GM12878 (cell line): ENCODE measurements at regions not wholly inside any gene's neighbourhood (a gene's known extent, or its start where the extent isn't known, plus 50 kb on each side); places are given as distances from the start of the nearest gene placed in this dataset.
"Not testable (repeated sequence)": the region's sequence is repeated elsewhere in the genome, so short reads cannot be mapped to it uniquely, and the experiment has no call there.

ENCODE experiments used
- ATAC-seq: fragments of 200-7000 bp; cut with Tn5 transposase; 3 replicates; pipeline ENCODE4 v1.9.1; 2020; ENCODE audit warnings: mild to moderate bottlenecking, moderate library complexity
- BruUV-seq: library from RNA; stranded (reverse); fragments of 400-500 nt; replicated peaks from 2 replicates; lab custom pipeline; 2021; lab: Mats Ljungman, UMichigan
- CTCF ChIA-PET: fragments of 300-600 bp; sonication (Branson Sonifier 250); formaldehyde crosslinking; extraction: SDS; loops from one replicate; lab custom pipeline; 2021; ENCODE audit warnings: inconsistent platforms; lab: Yijun Ruan, JAX
- POLR2A ChIA-PET: fragments of 350-600 bp; formaldehyde crosslinking; extraction: SDS; loops from one replicate; lab custom pipeline; 2021; ENCODE audit warnings: inconsistent platforms; lab: Charles Lee
- RAD21 ChIA-PET: fragments of 300-600 bp; sonication (Branson Sonifier 250); formaldehyde crosslinking; loops from one replicate; lab custom pipeline; 2023; ENCODE audit warnings: antibody characterized with exemption; ENCODE audit not compliant: unreplicated experiment; lab: Charles Lee
- SMC1A ChIA-PET: fragments of 300-600 bp; sonication (Branson Sonifier 250); formaldehyde crosslinking; loops from one replicate; lab custom pipeline; 2023; ENCODE audit not compliant: unreplicated experiment, uncharacterized antibody; lab: Charles Lee
- DNase-seq: peaks from one replicate; pipeline ENCODE4 v3.0.0-alpha.2; 2011; ENCODE audit warnings: low read depth, low spot score
- FAIRE-seq: peaks from 3 replicates; lab custom pipeline; 2011; peaks lifted over from hg19 to GRCh38; lab: Jason Lieb, UNC
- H2AFZ ChIP-seq: 2 replicates; pipeline ENCODE4 v1.6.0; 2011; ENCODE audit warnings: low read depth, low read length, control low read depth; ENCODE audit not compliant: control insufficient read depth
- H3K27ac ChIP-seq: 2 replicates; pipeline ENCODE4 v1.5.1; 2011; ENCODE audit warnings: control low read depth; ENCODE audit not compliant: control insufficient read depth, insufficient read depth
- H3K27me3 ChIP-seq, 2 experiments: replicated peaks in 1 of 2; 2 replicates each; pipeline versions ENCODE4 v1.6.0 to v1.6.1; 2011; ENCODE audit warnings: low read length in 1 of 2; ENCODE audit not compliant: control insufficient read depth in 2 of 2, insufficient read depth in 2 of 2
- H3K36me3 ChIP-seq, 2 experiments: 2 replicates each; pipeline ENCODE4 v1.5.1; 2011; ENCODE audit warnings: low read length in 1 of 2; ENCODE audit not compliant: control insufficient read depth in 2 of 2, insufficient read depth in 2 of 2
- H3K4me1 ChIP-seq: 2 replicates; pipeline ENCODE4 v1.6.1; 2011; ENCODE audit warnings: mild to moderate bottlenecking, low read length, moderate library complexity, mixed read lengths; ENCODE audit not compliant: control insufficient read depth, insufficient read depth
- H3K4me2 ChIP-seq: 2 replicates; pipeline ENCODE4 v1.6.0; 2011; ENCODE audit warnings: control low read depth; ENCODE audit not compliant: control insufficient read depth, insufficient read depth
- H3K4me3 ChIP-seq: fragments of 200-600 bp; sonication (generic); 2 replicates; pipeline ENCODE4 v1.5.1; 2016
- H3K79me2 ChIP-seq: 2 replicates; pipeline ENCODE4 v1.6.0; 2011; ENCODE audit warnings: low read length; ENCODE audit not compliant: control insufficient read depth, insufficient read depth
- H3K9ac ChIP-seq: 2 replicates; pipeline ENCODE4 v1.8.0; 2011; ENCODE audit warnings: low read length, control low read depth, mixed read lengths; ENCODE audit not compliant: control insufficient read depth, insufficient read depth
- H3K9me3 ChIP-seq: replicated peaks from 3 replicates; pipeline ENCODE4 v1.5.1; 2011; ENCODE audit warnings: mild to moderate bottlenecking, low read length; ENCODE audit not compliant: control insufficient read depth, insufficient read depth
- H4K20me1 ChIP-seq: 2 replicates; pipeline ENCODE4 v1.6.0; 2011; ENCODE audit not compliant: control insufficient read depth, insufficient read depth
- CREM ChIP-seq: IDR thresholded peaks from 2 replicates; pipeline ENCODE4 v1.6.1; 2014; ENCODE audit warnings: antibody characterized with exemption, low read depth
- ETV6 ChIP-seq, 2 experiments: fragments of 450-650 bp in 1 of 2; IDR thresholded peaks in 1 of 2; conservative IDR thresholded peaks in 1 of 2; 2 replicates each; pipeline ENCODE4 v1.6.1; 2014; ENCODE audit warnings: antibody characterized with exemption in 1 of 2, borderline replicate concordance in 1 of 2, low read depth in 1 of 2, mild to moderate bottlenecking in 1 of 2, moderate library complexity in 1 of 2
- IRF4 ChIP-seq: IDR thresholded peaks from 2 replicates; pipeline ENCODE4 v1.6.1; 2011; ENCODE audit warnings: low read depth, low read length
- JUNB ChIP-seq: IDR thresholded peaks from 2 replicates; pipeline ENCODE4 v1.6.1; 2016; ENCODE audit warnings: antibody characterized with exemption, mild to moderate bottlenecking
- MEF2A ChIP-seq: IDR thresholded peaks from 2 replicates; pipeline ENCODE4 v1.6.1; 2011; ENCODE audit warnings: low read depth, mild to moderate bottlenecking, low read length, moderate library complexity; ENCODE audit not compliant: insufficient read depth
- NFIC ChIP-seq: IDR thresholded peaks from 2 replicates; pipeline ENCODE4 v1.6.1; 2012; ENCODE audit warnings: low read depth, mild to moderate bottlenecking, inconsistent platforms, low read length, moderate library complexity
- RUNX3 ChIP-seq: IDR thresholded peaks from 2 replicates; pipeline ENCODE4 v1.6.1; 2012; ENCODE audit warnings: low read length, inconsistent platforms
- WGBS: methylation state at CpG from one replicate; pipeline ENCODE4 v1.1.6; 2016; ENCODE audit warnings: low lambda C conversion rate; ENCODE audit not compliant: insufficient replicate concordance, insufficient coverage; ENCODE audit errors: missing lambda C conversion rate; 5-methylcytosine and 5-hydroxymethylcytosine counted together
- in situ Hi-C: fragments of 300-500 bp; cut with MboI; formaldehyde crosslinking; loops from 9 replicates; pipeline ENCODE4 v1.14.3; 2018; ENCODE audit warnings: mixed read lengths
- intact Hi-C: fragments of 100-400 bp; cut with micrococcal nuclease; formaldehyde crosslinking; loops from one replicate; pipeline ENCODE4 v1.14.2; 2022; ENCODE audit not compliant: unreplicated experiment

DNA sequence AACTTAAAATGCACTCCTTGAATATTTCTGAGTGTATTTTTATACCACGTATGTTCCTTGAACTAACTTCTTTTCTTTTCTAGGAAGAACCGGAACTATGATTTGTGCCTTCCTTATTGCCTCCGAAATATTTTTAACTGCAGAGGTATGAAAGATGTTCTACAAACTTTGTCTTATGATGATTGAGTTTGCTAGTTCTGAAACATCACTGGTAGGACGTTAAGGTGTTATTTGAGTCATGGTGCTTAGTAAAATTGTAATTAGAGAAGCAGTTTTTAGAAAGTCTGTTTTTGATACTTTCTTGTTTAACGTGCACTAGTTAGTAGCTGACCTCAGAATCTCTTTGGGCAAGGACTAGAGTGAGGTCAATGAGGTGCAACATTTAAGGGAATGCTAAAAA is 69.0 kb upstream of the PARP4 start:
- H3K9ac ChIP-seq, RAD21 ChIA-PET, H3K4me1 ChIP-seq, BruUV-seq, in situ Hi-C loops, FAIRE-seq, H4K20me1 ChIP-seq, H3K27me3 ChIP-seq, H3K79me2 ChIP-seq, H3K27ac ChIP-seq, H3K9me3 ChIP-seq, DNase-seq, H3K36me3 ChIP-seq, ATAC-seq: not testable (repeated sequence)
- POLR2A ChIA-PET: interaction anchor here (0.6 kb wide), 1 partner anchor 97 kb away, joined by 3 read pairs; no protein-coding TSS in a partner anchor
- CTCF ChIA-PET: interaction anchor here (1.0 to 2.2 kb wide), 5 partner anchors 15 to 146 kb away, joined by 3 to 8 read pairs (median 4); no protein-coding TSS in a partner anchor
- Histone ChIP-seq H3K4me2 (peak overlapping the region; percentile 59; the same call in 1 of the 2 replicates), H2AFZ (peak overlapping the region; percentile 39; the same call in 1 of the 2 replicates), H3K4me3 (peak overlapping the region; percentile 23; the same call in 1 of the 2 replicates)
- 2% methylated on average over 5 of the region's 5 CpGs for WGBS
- intact Hi-C loops: loop anchor here (1.0 to 2.0 kb wide), 2 partner anchors 89 to 147 kb away; no protein-coding TSS in a partner anchor
- SMC1A ChIA-PET: interaction anchor here (0.6 to 2.9 kb wide), 3 partner anchors 92 to 101 kb away, joined by 3 to 10 read pairs (median 4); no protein-coding TSS in a partner anchor
- peak; percentile 61; the same call in 1 of the 2 replicates for TF ChIP-seq MEF2A
- TF ChIP-seq ETV6 (conservative IDR thresholded peaks at IDR 0.05 in 1 of 2, IDR thresholded peaks at IDR 0.05 in 1 of 2; ENCODE audit: borderline replicate concordance in 1 of 2, low read depth in 1 of 2): peak in 1 of 2 experiments; percentile 28; a peak in 1 of 4 replicates
- TF ChIP-seq CREM: peak; percentile 55; the same call in 1 of the 2 replicates
- 0 out of 2 replicates have a peak, but pooled peaks have one; percentile 13 for TF ChIP-seq IRF4
- peak; percentile 33; the same call in 1 of the 2 replicates for TF ChIP-seq NFIC
- TF ChIP-seq RUNX3: peak; percentile 32; the same call in 1 of the 2 replicates
- TF ChIP-seq JUNB: peak; percentile 87

DNA sequence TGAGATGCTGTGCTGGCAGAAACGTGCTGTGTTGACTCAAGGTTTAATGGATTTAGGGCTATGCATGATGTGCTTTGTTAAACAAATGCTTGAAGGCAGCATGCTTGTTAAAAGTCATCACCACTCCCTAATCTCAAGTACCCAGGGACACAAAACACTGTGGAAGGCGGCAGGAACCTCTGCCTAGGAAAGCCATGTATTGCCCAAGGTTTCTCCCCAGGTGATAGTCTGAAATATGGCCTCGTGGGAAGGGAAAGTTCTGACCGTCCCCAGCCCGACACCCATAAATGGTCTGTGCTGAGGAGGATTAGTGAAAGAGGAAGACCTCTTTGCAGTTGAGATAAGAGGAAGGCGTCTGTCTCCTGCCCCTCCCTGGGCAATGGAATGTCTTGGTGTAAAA is 79.1 kb upstream of the PARP4 start:
- RAD21 ChIA-PET, H3K79me2 ChIP-seq, intact Hi-C loops, POLR2A ChIA-PET, H3K4me2 ChIP-seq, H2AFZ ChIP-seq, H3K9ac ChIP-seq, FAIRE-seq, SMC1A ChIA-PET, H3K4me3 ChIP-seq, H4K20me1 ChIP-seq, H3K27ac ChIP-seq, H3K36me3 ChIP-seq, in situ Hi-C loops, ATAC-seq, BruUV-seq, H3K27me3 ChIP-seq, CTCF ChIA-PET, H3K4me1 ChIP-seq, DNase-seq, H3K9me3 ChIP-seq: not testable (repeated sequence)
- 39% methylated on average over 6 of the region's 6 CpGs for WGBS
